ENCODE measurements at regions not wholly inside any gene's neighbourhood (a gene's known extent, or its start where the extent isn't known, plus 50 kb on each side); places are given as distances from the start of the nearest gene placed in this dataset.
A peak's percentile ranks its signal among the peaks of the same experiment; 100 is the strongest.

GRCh38 chr7:25034136-25034535, 54.2 kb upstream of the OSBPL3 start:
- ChIA-PET CTCF (no interaction called here), POLR2A (no interaction called here)
- Histone ChIP-seq H3K4me1 (ENCODE audit: control insufficient read depth, insufficient read depth, low read length) (no peaks in the 10 kb centered on the region), H3K27me3 (ENCODE audit: control insufficient read depth, insufficient read depth, low read length) (no peaks in the 10 kb centered on the region), H3K4me3 (ENCODE audit: low read depth in 2 of 2, low read length in 2 of 2) (no peak overlapping the region), H3K9me3 (ENCODE audit: control insufficient read depth, insufficient read depth, low read depth, low read length) (peaks cover 3% of the 10 kb centered on the region; the same call in 1 of the 2 replicates), H3K36me3 (ENCODE audit: control insufficient read depth, insufficient read depth, low read length) (no peaks in the 10 kb centered on the region), H3K27ac (ENCODE audit: low read length) (no peak overlapping the region)
- in situ Hi-C loops (cut with HindIII; ENCODE audit: low pct_unique_long_range_greater_than_20kb, low sequenced_read_pairs) = no loop called here
- no peak for DNase-seq (ENCODE audit: low read depth, low spot score)
- intact Hi-C loops (cut with micrococcal nuclease; ENCODE audit: unreplicated experiment) = no loop called here
- no TSS peak for BruUV-seq (replicated peaks)
- no peak for ATAC-seq
- no peak for TF ChIP-seq SIN3A (IDR thresholded peaks at IDR 0.05; ENCODE audit: borderline replicate concordance, insufficient read depth, low read depth, low read length)
- TF ChIP-seq CTCF (IDR thresholded peaks at IDR 0.05) = no peak
- no peak for TF ChIP-seq REST (IDR thresholded peaks at IDR 0.05; ENCODE audit: insufficient read depth in 1 of 2, low read depth in 2 of 2, low read length in 1 of 2)
- no peak for TF ChIP-seq POLR2AphosphoS5 (IDR thresholded peaks at IDR 0.05; ENCODE audit: low read depth, low read length)

- ChIA-PET CTCF (no interaction called here), POLR2A (no interaction called here)
- ATAC-seq (peak; percentile 33; the same call in 1 of the 2 replicates), DNase-seq (ENCODE audit: low read depth, low spot score) (no peak)
- Histone ChIP-seq H3K36me3 (ENCODE audit: control insufficient read depth, insufficient read depth, low read length) (no peaks in the 10 kb centered on the region), H3K9me3 (ENCODE audit: control insufficient read depth, insufficient read depth, low read depth, low read length) (peaks cover 3% of the 10 kb centered on the region; the same call in 1 of the 2 replicates), H3K27me3 (ENCODE audit: control insufficient read depth, insufficient read depth, low read length) (no peaks in the 10 kb centered on the region), H3K27ac (ENCODE audit: low read length) (no peak overlapping the region), H3K4me3 (ENCODE audit: low read depth in 2 of 2, low read length in 2 of 2) (no peak overlapping the region), H3K4me1 (ENCODE audit: control insufficient read depth, insufficient read depth, low read length) (peaks cover 5% of the 10 kb centered on the region; the same call in 1 of the 2 replicates)
- intact Hi-C loops (cut with micrococcal nuclease; ENCODE audit: unreplicated experiment) = no loop called here
- no peak for TF ChIP-seq REST (IDR thresholded peaks at IDR 0.05; ENCODE audit: insufficient read depth in 1 of 2, low read depth in 2 of 2, low read length in 1 of 2)
- TF ChIP-seq CTCF (IDR thresholded peaks at IDR 0.05) = no peak
- TF ChIP-seq SIN3A (IDR thresholded peaks at IDR 0.05; ENCODE audit: borderline replicate concordance, insufficient read depth, low read depth, low read length) = no peak
- TF ChIP-seq TCF7L2 (IDR thresholded peaks at IDR 0.05; ENCODE audit: low read depth, low read length) = no peak
- no peak for TF ChIP-seq POLR2AphosphoS5 (IDR thresholded peaks at IDR 0.05; ENCODE audit: low read depth, low read length)
- BruUV-seq (replicated peaks) = no TSS peak
- in situ Hi-C loops (cut with HindIII; ENCODE audit: low pct_unique_long_range_greater_than_20kb, low sequenced_read_pairs) = no loop called here
Measured at GRCh38 chr7:25032774-25033743, 53.1 kb upstream of the OSBPL3 start.
